IMR-90 (cell line): ENCODE measurements at regions not wholly inside any gene's neighbourhood (a gene's known extent, or its start where the extent isn't known, plus 50 kb on each side); places are given as distances from the start of the nearest gene placed in this dataset.

Experiments used
- BHLHE40 ChIP-seq: fragments of 150-350 bp; IDR thresholded peaks from 2 replicates; pipeline ENCODE4 v1.6.1; 2016; ENCODE audit warnings: mild to moderate bottlenecking, low read depth, low read length
- CEBPB ChIP-seq: IDR thresholded peaks from 2 replicates; pipeline ENCODE4 v1.6.1; 2012; ENCODE audit warnings: low read depth, low read length, improper control_type of control experiment
- FOS ChIP-seq: fragments of 150-350 bp; IDR thresholded peaks from 2 replicates; pipeline ENCODE4 v1.6.1; 2016; ENCODE audit warnings: low read depth, low read length
- MAFK ChIP-seq: IDR thresholded peaks from 2 replicates; pipeline ENCODE4 v1.6.1; 2012; ENCODE audit warnings: low read depth, low read length, improper control_type of control experiment
- POLR2A ChIP-seq: IDR thresholded peaks from 2 replicates; pipeline ENCODE4 v1.6.1; 2012; ENCODE audit warnings: mild to moderate bottlenecking, low read depth, low read length
- RAD21 ChIP-seq: IDR thresholded peaks from 2 replicates; pipeline ENCODE4 v1.6.1; 2012; ENCODE audit warnings: low read length, improper control_type of control experiment
- RCOR1 ChIP-seq: IDR thresholded peaks from 2 replicates; pipeline ENCODE4 v1.6.1; 2012; ENCODE audit warnings: mild to moderate bottlenecking, low read length, improper control_type of control experiment; ENCODE audit not compliant: insufficient replicate concordance
- SMC3 ChIP-seq: fragments of 150-350 bp; IDR thresholded peaks from 2 replicates; pipeline ENCODE4 v1.6.1; 2016; ENCODE audit warnings: low read depth, mild to moderate bottlenecking, antibody characterized with exemption, low read length, moderate library complexity
- TF ChIP-seq, protein P1 (sequence below): fragments of 150-350 bp; IDR thresholded peaks from 2 replicates; pipeline ENCODE4 v1.6.1; 2016; ENCODE audit warnings: low read depth, mild to moderate bottlenecking, low read length, moderate library complexity, borderline replicate concordance
- TF ChIP-seq, protein P2 (sequence below): conservative IDR thresholded peaks from 2 replicates; pipeline ENCODE4 v1.5.1; 2012; ENCODE audit warnings: mild to moderate bottlenecking, low read depth, low read length, improper control_type of control experiment
- TF ChIP-seq, protein P3 (sequence below): fragments of 150-350 bp; IDR thresholded peaks from 2 replicates; pipeline ENCODE4 v1.6.1; 2017; ENCODE audit warnings: mild to moderate bottlenecking, antibody characterized with exemption, low read length, low read depth

DNA sequence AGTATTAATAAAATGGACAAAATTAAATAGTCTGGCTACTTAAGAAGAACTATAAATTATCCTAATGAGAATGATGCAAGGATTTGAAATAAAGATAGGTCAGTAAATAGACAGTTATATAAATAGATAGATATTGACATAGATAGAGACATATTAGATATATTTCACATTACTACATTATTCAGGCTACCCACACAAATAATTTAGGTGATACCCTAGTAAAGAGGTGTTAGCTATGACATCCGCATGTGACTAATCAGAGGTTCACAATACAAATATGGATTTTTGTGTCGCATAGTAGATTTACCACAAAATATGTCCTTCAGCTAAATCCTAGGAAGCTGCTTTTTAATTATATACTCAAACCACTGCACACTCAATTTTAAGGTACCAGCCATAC, 729.0 kb upstream of the ANO3 start:
- TF ChIP-seq, protein P1, sequence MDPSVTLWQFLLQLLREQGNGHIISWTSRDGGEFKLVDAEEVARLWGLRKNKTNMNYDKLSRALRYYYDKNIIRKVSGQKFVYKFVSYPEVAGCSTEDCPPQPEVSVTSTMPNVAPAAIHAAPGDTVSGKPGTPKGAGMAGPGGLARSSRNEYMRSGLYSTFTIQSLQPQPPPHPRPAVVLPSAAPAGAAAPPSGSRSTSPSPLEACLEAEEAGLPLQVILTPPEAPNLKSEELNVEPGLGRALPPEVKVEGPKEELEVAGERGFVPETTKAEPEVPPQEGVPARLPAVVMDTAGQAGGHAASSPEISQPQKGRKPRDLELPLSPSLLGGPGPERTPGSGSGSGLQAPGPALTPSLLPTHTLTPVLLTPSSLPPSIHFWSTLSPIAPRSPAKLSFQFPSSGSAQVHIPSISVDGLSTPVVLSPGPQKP: no peak
- TF ChIP-seq SMC3 (no peak), RCOR1 (no peak), POLR2A (no peak), RAD21 (no peak), BHLHE40 (no peak), CEBPB (no peak), FOS (no peak), MAFK (no peak)
- TF ChIP-seq, protein P2, sequence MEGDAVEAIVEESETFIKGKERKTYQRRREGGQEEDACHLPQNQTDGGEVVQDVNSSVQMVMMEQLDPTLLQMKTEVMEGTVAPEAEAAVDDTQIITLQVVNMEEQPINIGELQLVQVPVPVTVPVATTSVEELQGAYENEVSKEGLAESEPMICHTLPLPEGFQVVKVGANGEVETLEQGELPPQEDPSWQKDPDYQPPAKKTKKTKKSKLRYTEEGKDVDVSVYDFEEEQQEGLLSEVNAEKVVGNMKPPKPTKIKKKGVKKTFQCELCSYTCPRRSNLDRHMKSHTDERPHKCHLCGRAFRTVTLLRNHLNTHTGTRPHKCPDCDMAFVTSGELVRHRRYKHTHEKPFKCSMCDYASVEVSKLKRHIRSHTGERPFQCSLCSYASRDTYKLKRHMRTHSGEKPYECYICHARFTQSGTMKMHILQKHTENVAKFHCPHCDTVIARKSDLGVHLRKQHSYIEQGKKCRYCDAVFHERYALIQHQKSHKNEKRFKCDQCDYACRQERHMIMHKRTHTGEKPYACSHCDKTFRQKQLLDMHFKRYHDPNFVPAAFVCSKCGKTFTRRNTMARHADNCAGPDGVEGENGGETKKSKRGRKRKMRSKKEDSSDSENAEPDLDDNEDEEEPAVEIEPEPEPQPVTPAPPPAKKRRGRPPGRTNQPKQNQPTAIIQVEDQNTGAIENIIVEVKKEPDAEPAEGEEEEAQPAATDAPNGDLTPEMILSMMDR: no peak
- TF ChIP-seq, protein P3, sequence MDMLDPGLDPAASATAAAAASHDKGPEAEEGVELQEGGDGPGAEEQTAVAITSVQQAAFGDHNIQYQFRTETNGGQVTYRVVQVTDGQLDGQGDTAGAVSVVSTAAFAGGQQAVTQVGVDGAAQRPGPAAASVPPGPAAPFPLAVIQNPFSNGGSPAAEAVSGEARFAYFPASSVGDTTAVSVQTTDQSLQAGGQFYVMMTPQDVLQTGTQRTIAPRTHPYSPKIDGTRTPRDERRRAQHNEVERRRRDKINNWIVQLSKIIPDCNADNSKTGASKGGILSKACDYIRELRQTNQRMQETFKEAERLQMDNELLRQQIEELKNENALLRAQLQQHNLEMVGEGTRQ: no peak
